ENCODE measurements at regions not wholly inside any gene's neighbourhood (a gene's known extent, or its start where the extent isn't known, plus 50 kb on each side); places are given as distances from the start of the nearest gene placed in this dataset.

DNA sequence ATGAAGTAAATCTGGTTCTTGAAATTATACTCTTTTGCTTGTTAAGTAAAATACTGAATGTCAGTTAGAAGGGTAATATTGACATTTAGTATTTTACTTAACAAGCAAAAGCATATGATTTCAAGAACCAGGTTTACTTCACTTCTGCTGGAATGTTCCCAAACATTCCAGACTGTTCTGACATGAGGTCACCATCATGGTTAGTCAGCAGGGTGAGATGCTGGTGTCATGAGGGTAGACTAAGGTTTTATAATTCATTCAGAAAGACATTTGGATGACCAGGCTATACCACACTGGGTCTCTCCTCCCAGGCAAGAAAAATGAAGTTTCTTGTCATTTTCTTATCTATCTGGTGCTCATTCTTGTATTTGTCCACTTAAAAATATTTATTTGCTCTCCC is 414.4 kb upstream of the MMS22L start:
- no peaks in the 10 kb centered on the region for H3K4me1 ChIP-seq (ENCODE audit: control insufficient read depth, insufficient read depth, low read length)
- no peak overlapping the region for H3K9ac ChIP-seq (ENCODE audit: low read depth, low read length)
- no peaks in the 10 kb centered on the region for H3K27me3 ChIP-seq (ENCODE audit: control insufficient read depth, insufficient read depth, low read length)
- H3K4me3 ChIP-seq (ENCODE audit: low read depth, low read length): no peak overlapping the region
- no peaks in the 10 kb centered on the region for H3K36me3 ChIP-seq (ENCODE audit: control insufficient read depth, insufficient read depth, low read length)
- no peaks in the 10 kb centered on the region for H3K9me3 ChIP-seq (ENCODE audit: control insufficient read depth, insufficient read depth, low read length)

DNA sequence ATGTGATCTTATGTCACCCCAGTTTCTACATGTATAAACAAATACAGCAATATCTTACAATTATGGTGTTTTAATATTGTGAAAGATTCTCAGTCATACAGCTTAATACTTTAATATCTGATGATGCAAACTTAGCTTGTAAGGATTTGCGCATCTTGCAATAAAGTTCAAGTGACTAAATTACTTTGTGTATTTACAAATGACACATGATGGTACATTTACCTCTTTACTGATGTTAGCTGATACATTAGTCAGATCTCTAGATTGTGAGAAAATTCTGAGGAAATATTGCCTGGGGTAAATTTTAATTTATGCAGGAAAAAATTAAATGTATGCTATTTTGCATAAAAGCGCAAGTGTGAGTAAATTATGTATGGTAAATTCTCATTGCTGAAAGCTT is 418.8 kb upstream of the MMS22L start:
- Histone ChIP-seq H3K9me3 (ENCODE audit: control insufficient read depth, insufficient read depth, low read length) (no peaks in the 10 kb centered on the region), H3K27me3 (ENCODE audit: control insufficient read depth, insufficient read depth, low read length) (no peaks in the 10 kb centered on the region), H3K9ac (ENCODE audit: low read depth, low read length) (no peak overlapping the region), H3K4me3 (ENCODE audit: low read depth, low read length) (no peak overlapping the region), H3K36me3 (ENCODE audit: control insufficient read depth, insufficient read depth, low read length) (no peaks in the 10 kb centered on the region), H3K4me1 (ENCODE audit: control insufficient read depth, insufficient read depth, low read length) (no peaks in the 10 kb centered on the region)

DNA sequence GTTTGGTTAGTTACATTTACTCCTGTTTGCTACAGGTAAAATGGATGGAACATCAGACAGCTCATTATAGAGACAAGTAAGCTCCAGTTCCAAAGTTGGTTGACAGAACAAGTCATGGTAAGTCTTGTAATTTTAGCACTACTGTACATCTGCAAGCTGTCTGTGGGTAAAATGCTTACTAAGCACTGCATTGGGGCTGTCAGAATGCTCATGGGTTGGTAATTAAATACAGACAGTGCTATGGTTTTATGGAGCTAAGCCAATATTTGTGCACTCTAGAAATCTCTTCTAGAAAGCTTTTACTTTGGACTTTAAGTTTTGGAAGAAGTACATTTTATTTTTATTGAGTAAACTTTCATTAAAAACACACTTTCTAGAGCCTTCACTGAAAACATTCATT is 419.2 kb upstream of the MMS22L start:
- Histone ChIP-seq H3K9me3 (ENCODE audit: control insufficient read depth, insufficient read depth, low read length) (no peaks in the 10 kb centered on the region), H3K36me3 (ENCODE audit: control insufficient read depth, insufficient read depth, low read length) (no peaks in the 10 kb centered on the region), H3K4me3 (ENCODE audit: low read depth, low read length) (no peak overlapping the region), H3K4me1 (ENCODE audit: control insufficient read depth, insufficient read depth, low read length) (no peaks in the 10 kb centered on the region), H3K27me3 (ENCODE audit: control insufficient read depth, insufficient read depth, low read length) (no peaks in the 10 kb centered on the region), H3K9ac (ENCODE audit: low read depth, low read length) (no peak overlapping the region)

DNA sequence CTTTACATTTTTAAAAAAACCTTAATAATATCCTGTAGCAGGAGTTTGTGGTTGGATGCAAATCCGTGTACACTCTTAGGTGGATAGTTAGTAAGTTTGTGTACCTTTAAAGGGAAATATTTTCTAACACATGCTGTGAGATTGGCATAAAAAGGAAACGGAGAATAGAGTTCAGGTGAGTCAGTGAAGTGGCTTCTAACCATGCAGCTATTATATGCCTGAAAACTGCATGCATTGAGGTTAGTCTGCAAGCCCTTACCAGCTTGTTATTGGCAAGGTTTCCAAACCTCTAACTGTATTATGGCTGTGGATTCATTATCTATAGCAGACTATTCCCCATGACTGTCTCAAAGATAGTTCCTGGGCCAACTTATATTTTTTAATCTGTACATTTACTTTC is 420.6 kb upstream of the MMS22L start:
- no peaks in the 10 kb centered on the region for H3K4me1 ChIP-seq (ENCODE audit: control insufficient read depth, insufficient read depth, low read length)
- no peaks in the 10 kb centered on the region for H3K36me3 ChIP-seq (ENCODE audit: control insufficient read depth, insufficient read depth, low read length)
- no peaks in the 10 kb centered on the region for H3K27me3 ChIP-seq (ENCODE audit: control insufficient read depth, insufficient read depth, low read length)
- H3K9ac ChIP-seq (ENCODE audit: low read depth, low read length): no peak overlapping the region
- H3K9me3 ChIP-seq (ENCODE audit: control insufficient read depth, insufficient read depth, low read length): no peaks in the 10 kb centered on the region
- H3K4me3 ChIP-seq (ENCODE audit: low read depth, low read length): no peak overlapping the region

DNA sequence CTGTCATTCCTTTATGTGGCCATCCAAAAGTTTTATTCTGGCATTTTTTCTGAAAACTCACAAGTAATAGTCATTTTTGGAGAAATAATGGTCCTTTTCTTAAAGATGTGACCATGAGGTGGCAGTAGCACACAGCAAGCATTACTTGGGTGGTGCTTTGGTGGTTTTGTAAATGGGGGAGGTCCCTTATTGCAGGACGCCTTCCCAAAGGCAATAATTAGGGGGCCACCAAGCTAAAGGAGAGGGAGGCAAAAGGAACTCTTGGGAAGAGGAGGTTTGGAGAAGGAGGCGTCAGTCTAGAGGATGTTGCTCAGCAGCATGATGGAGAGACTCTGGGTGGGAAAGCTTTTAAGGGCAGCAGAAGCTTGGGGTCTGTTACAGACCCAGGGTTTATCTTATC is 422.6 kb upstream of the MMS22L start:
- H3K36me3 ChIP-seq (ENCODE audit: control insufficient read depth, insufficient read depth, low read length): no peaks in the 10 kb centered on the region
- H3K27me3 ChIP-seq (ENCODE audit: control insufficient read depth, insufficient read depth, low read length): no peaks in the 10 kb centered on the region
- no peaks in the 10 kb centered on the region for H3K4me1 ChIP-seq (ENCODE audit: control insufficient read depth, insufficient read depth, low read length)
- no peaks in the 10 kb centered on the region for H3K9me3 ChIP-seq (ENCODE audit: control insufficient read depth, insufficient read depth, low read length)
- H3K9ac ChIP-seq (ENCODE audit: low read depth, low read length): no peak overlapping the region
- no peak overlapping the region for H3K4me3 ChIP-seq (ENCODE audit: low read depth, low read length)

DNA sequence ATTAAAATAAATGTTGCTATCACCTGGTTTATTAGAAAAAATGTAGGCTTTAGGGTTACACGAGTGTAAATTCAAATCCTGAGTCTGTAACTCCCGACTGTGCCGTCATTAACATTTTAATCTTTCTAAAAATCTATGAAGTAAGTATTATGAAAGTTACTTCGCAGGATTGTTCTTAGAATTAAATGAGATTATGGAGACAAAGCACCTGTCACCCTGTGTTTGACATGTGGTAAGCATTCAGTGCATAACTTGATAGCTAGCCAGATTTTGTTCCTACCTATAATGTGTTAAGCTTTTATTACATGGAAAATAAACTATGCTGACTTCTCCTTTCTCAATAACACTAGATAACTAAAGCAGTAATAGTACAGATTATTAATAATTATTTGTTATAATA is 429.7 kb upstream of the MMS22L start:
- no peaks in the 10 kb centered on the region for H3K4me1 ChIP-seq (ENCODE audit: control insufficient read depth, insufficient read depth, low read length)
- no peak overlapping the region for H3K4me3 ChIP-seq (ENCODE audit: low read depth, low read length)
- H3K9ac ChIP-seq (ENCODE audit: low read depth, low read length): no peak overlapping the region
- no peaks in the 10 kb centered on the region for H3K9me3 ChIP-seq (ENCODE audit: control insufficient read depth, insufficient read depth, low read length)
- H3K36me3 ChIP-seq (ENCODE audit: control insufficient read depth, insufficient read depth, low read length): no peaks in the 10 kb centered on the region
- H3K27me3 ChIP-seq (ENCODE audit: control insufficient read depth, insufficient read depth, low read length): no peaks in the 10 kb centered on the region

DNA sequence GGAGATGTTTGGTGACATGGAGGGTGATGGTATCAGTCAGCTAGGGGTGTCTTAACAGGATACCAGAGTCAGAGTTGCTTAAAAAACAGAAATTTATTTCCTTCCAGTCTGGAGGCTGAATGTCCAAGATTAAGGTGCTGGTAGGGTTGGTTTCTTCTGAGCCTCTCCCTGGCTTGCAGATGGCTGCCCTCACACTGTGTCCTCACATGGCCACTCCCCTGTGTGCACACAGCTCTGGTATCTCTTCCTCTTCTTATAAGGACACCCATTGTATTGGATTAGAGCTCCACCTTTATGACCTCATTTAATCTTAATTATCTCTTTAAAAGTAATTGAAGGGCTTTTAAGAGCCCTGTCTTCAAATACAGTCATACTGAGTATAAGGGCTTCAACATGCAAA is 431.8 kb upstream of the MMS22L start:
- no peak overlapping the region for H3K4me3 ChIP-seq (ENCODE audit: low read depth, low read length)
- no peak overlapping the region for H3K9ac ChIP-seq (ENCODE audit: low read depth, low read length)
- H3K27me3 ChIP-seq (ENCODE audit: control insufficient read depth, insufficient read depth, low read length): no peaks in the 10 kb centered on the region
- H3K4me1 ChIP-seq (ENCODE audit: control insufficient read depth, insufficient read depth, low read length): no peaks in the 10 kb centered on the region
- H3K9me3 ChIP-seq (ENCODE audit: control insufficient read depth, insufficient read depth, low read length): no peaks in the 10 kb centered on the region
- H3K36me3 ChIP-seq (ENCODE audit: control insufficient read depth, insufficient read depth, low read length): no peaks in the 10 kb centered on the region

DNA sequence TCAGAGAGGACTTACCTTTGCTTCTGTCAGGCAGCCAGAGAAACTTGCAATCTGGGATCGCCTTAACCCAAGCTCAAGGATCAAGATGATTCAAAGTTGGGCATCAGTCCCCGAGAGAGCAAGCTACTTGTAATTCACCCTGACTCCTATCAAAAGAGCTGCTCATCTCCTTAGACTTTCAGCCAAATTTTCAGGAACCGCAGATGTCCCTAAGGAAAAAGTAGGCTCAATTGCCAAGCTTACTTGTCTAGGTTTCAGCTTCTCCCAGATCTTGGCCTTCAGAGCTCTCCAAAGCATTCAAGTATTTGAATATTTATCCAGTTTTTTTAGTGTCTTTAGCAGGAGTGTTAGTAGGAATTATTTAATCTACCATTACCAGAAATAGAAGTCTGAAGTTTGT is 434.1 kb upstream of the MMS22L start:
- Histone ChIP-seq H3K9me3 (ENCODE audit: control insufficient read depth, insufficient read depth, low read length) (no peaks in the 10 kb centered on the region), H3K36me3 (ENCODE audit: control insufficient read depth, insufficient read depth, low read length) (no peaks in the 10 kb centered on the region), H3K4me3 (ENCODE audit: low read depth, low read length) (no peak overlapping the region), H3K9ac (ENCODE audit: low read depth, low read length) (no peak overlapping the region), H3K4me1 (ENCODE audit: control insufficient read depth, insufficient read depth, low read length) (no peaks in the 10 kb centered on the region), H3K27me3 (ENCODE audit: control insufficient read depth, insufficient read depth, low read length) (no peaks in the 10 kb centered on the region)

DNA sequence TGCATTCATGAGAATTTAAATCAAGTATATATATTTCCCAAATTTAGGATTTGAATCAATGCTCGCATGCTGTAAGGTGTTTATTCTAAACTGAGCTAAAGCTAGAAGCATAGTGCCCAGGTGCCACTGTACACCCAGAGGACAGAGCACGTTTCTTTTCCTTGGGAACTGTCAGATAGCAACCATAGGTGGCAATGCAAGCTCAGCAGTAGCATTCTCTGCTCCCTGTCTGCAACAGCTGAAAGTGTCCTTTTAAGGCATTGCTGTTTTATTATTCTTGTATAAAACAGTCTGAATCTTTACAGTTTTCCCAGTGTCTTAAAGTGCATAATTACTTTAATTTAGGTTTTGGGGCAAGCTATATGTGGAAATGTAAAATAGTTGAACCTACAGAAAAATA is 443.4 kb upstream of the MMS22L start:
- Histone ChIP-seq H3K4me3 (ENCODE audit: low read depth, low read length) (no peak overlapping the region), H3K36me3 (ENCODE audit: control insufficient read depth, insufficient read depth, low read length) (no peaks in the 10 kb centered on the region), H3K9ac (ENCODE audit: low read depth, low read length) (no peak overlapping the region), H3K9me3 (ENCODE audit: control insufficient read depth, insufficient read depth, low read length) (no peaks in the 10 kb centered on the region), H3K27me3 (ENCODE audit: control insufficient read depth, insufficient read depth, low read length) (no peaks in the 10 kb centered on the region), H3K4me1 (ENCODE audit: control insufficient read depth, insufficient read depth, low read length) (no peaks in the 10 kb centered on the region)

DNA sequence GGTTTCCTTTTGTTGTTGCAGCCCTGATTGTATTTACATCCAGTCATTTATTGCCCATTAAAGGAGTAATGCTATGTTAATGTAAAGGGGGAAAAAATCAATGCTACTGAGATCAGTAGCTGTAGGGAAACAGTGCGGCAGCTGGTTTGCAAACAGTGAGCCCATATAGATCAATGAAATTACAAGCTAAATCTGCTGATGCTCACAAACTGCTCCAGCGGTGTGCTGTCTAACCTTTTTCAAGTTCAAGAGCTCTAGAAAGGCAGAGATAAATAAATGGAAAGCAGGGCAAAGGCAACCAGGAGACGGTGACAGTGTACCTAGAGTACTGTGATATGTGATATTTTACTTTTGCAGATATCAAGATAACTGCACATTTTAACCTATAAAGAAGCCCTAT is 449.0 kb upstream of the MMS22L start:
- Histone ChIP-seq H3K9ac (ENCODE audit: low read depth, low read length) (no peak overlapping the region), H3K27me3 (ENCODE audit: control insufficient read depth, insufficient read depth, low read length) (no peaks in the 10 kb centered on the region), H3K4me3 (ENCODE audit: low read depth, low read length) (no peak overlapping the region), H3K9me3 (ENCODE audit: control insufficient read depth, insufficient read depth, low read length) (no peaks in the 10 kb centered on the region), H3K36me3 (ENCODE audit: control insufficient read depth, insufficient read depth, low read length) (no peaks in the 10 kb centered on the region), H3K4me1 (ENCODE audit: control insufficient read depth, insufficient read depth, low read length) (no peaks in the 10 kb centered on the region)

DNA sequence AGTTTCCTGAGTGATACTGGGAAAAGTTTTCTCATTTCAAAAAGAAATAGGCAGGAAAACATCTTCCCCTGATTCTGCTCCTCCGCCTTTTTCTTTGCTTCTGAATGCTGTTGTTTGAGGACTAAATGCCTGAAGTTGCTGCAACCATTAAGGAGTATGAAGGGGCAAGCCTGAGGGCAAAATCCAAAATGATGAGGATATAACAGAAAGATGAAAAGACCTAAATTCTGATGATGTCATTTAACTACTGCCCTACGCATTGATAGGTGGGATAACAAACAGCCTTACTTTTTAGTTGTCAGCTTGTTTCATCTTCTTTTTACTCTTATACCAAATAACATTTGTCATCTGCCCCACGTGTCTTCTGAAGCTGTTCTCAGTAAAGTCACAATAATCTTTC is 474.6 kb upstream of the MMS22L start:
- no peaks in the 10 kb centered on the region for H3K36me3 ChIP-seq (ENCODE audit: control insufficient read depth, insufficient read depth, low read length)
- no peak overlapping the region for H3K9ac ChIP-seq (ENCODE audit: low read depth, low read length)
- no peaks in the 10 kb centered on the region for H3K9me3 ChIP-seq (ENCODE audit: control insufficient read depth, insufficient read depth, low read length)
- no peaks in the 10 kb centered on the region for H3K4me1 ChIP-seq (ENCODE audit: control insufficient read depth, insufficient read depth, low read length)
- H3K27me3 ChIP-seq (ENCODE audit: control insufficient read depth, insufficient read depth, low read length): no peaks in the 10 kb centered on the region
- H3K4me3 ChIP-seq (ENCODE audit: low read depth, low read length): no peak overlapping the region

DNA sequence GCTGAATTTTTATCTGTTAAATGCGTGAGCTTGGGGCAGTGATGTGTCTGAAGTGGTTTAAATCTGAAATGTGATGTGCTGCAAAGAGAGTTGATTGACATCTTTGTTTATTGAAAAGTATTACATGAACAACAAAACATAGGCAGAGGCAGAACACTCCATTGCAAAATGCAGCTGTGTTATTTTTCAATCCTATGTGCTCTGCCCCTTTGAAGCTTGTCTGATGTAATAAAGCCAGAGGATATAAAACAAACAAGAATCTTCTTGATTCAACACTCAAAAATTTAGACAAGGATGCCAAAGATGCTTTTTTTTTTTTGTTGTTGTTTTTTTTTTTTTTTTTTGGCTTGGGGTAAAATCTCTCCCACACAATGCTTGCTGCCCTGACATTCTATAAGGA is 482.4 kb upstream of the MMS22L start:
- no peaks in the 10 kb centered on the region for H3K4me1 ChIP-seq (ENCODE audit: control insufficient read depth, insufficient read depth, low read length)

DNA sequence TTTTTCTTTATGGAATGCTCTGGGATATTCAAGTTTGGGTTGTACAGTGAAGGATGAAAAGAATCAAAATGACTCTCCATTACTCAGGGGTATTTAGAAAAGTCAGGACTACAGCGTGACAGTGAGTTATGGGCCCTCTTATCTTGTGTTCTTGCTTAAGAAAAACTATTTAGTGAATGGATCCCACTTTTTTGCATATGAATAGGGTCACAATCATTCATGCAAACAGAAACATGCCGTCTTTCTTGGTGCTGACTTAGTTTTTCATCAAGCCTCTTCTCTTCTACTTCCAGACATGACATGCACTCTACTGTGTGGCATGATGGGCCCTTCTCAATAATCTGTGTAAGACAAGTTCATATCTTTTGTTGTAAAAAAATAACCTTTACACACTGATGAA is 488.4 kb upstream of the MMS22L start:
- H3K27me3 ChIP-seq (ENCODE audit: control insufficient read depth, insufficient read depth, low read length): no peaks in the 10 kb centered on the region
- H3K4me3 ChIP-seq (ENCODE audit: low read depth, low read length): no peak overlapping the region
- peaks cover 10% of the 10 kb centered on the region for H3K36me3 ChIP-seq (ENCODE audit: control insufficient read depth, insufficient read depth, low read length)
- no peaks in the 10 kb centered on the region for H3K9me3 ChIP-seq (ENCODE audit: control insufficient read depth, insufficient read depth, low read length)
- no peak overlapping the region for H3K9ac ChIP-seq (ENCODE audit: low read depth, low read length)
- peaks cover 19% of the 10 kb centered on the region for H3K4me1 ChIP-seq (ENCODE audit: control insufficient read depth, insufficient read depth, low read length)

More for the DNA sequence above, 482.4 kb upstream of the MMS22L start:
- no peak overlapping the region for H3K4me3 ChIP-seq (ENCODE audit: low read depth, low read length)
- H3K27me3 ChIP-seq (ENCODE audit: control insufficient read depth, insufficient read depth, low read length): no peaks in the 10 kb centered on the region
- no peaks in the 10 kb centered on the region for H3K9me3 ChIP-seq (ENCODE audit: control insufficient read depth, insufficient read depth, low read length)
- no peak overlapping the region for H3K9ac ChIP-seq (ENCODE audit: low read depth, low read length)
- no peaks in the 10 kb centered on the region for H3K36me3 ChIP-seq (ENCODE audit: control insufficient read depth, insufficient read depth, low read length)
